ENCODE measurements at regions not wholly inside any gene's neighbourhood (a gene's known extent, or its start where the extent isn't known, plus 50 kb on each side); places are given as distances from the start of the nearest gene placed in this dataset.

GRCh38 chr2:80715433-80715832 is 410.9 kb upstream of the LRRTM1 start:
- Histone ChIP-seq H3K36me3 (ENCODE audit: control insufficient read depth in 2 of 2, insufficient read depth in 1 of 2, low read length in 2 of 2) (no peaks in the 10 kb centered on the region), H3K4me3 (ENCODE audit: low read depth, low read length) (no peak overlapping the region), H3K9me3 (ENCODE audit: control insufficient read depth, insufficient read depth, low read depth, low read length) (no peaks in the 10 kb centered on the region), H3K27ac (ENCODE audit: extremely low read depth, low read depth, low read length) (no peak overlapping the region), H3K4me1 (ENCODE audit: control insufficient read depth, insufficient read depth, low read length) (no peaks in the 10 kb centered on the region)
- CTCF ChIA-PET, result no interaction called here
- POLR2A ChIA-PET, result no interaction called here
- TF ChIP-seq ZNF768 (tag by site-specific recombination; IDR thresholded peaks at IDR 0.05) (no peak), ZNF394 (tag by site-specific recombination; IDR thresholded peaks at IDR 0.05; ENCODE audit: borderline replicate concordance) (no peak), HIC1 (tag by site-specific recombination; IDR thresholded peaks at IDR 0.05) (no peak), ZNF777 (tag by site-specific recombination; IDR thresholded peaks at IDR 0.05; ENCODE audit: borderline replicate concordance) (no peak), ZBTB17 (tag by site-specific recombination; IDR thresholded peaks at IDR 0.05) (no peak), ZNF26 (tag by site-specific recombination; IDR thresholded peaks at IDR 0.05) (no peak), KLF1 (tag by site-specific recombination; IDR thresholded peaks at IDR 0.05) (no peak), ZNF843 (tag by site-specific recombination; IDR thresholded peaks at IDR 0.05) (no peak), SP2 (tag by site-specific recombination; IDR thresholded peaks at IDR 0.05) (no peak), ZBTB49 (tag by site-specific recombination; IDR thresholded peaks at IDR 0.05; ENCODE audit: low read depth) (no peak), ZNF776 (tag by site-specific recombination; IDR thresholded peaks at IDR 0.05; ENCODE audit: borderline replicate concordance) (no peak), SETDB1 (IDR thresholded peaks at IDR 0.05; ENCODE audit: insufficient read length, low read length) (no peak), TSHZ1 (tag by site-specific recombination; IDR thresholded peaks at IDR 0.05; ENCODE audit: borderline replicate concordance) (no peak), ZNF366 (tag by site-specific recombination; conservative IDR thresholded peaks at IDR 0.05) (no peak), ZNF426 (tag by site-specific recombination; IDR thresholded peaks at IDR 0.05) (no peak), TCF7L2 (IDR thresholded peaks at IDR 0.05; ENCODE audit: borderline replicate concordance, low read depth, low read length) (no peak), ZNF24 (tag by site-specific recombination; IDR thresholded peaks at IDR 0.05) (no peak), ZBTB6 (tag by site-specific recombination; IDR thresholded peaks at IDR 0.05) (no peak), ZNF596 (tag by site-specific recombination; IDR thresholded peaks at IDR 0.05) (no peak), ZSCAN23 (tag by site-specific recombination; IDR thresholded peaks at IDR 0.05) (no peak)

Data from HEK293 (cell line).